ENCODE measurements at regions not wholly inside any gene's neighbourhood (a gene's known extent, or its start where the extent isn't known, plus 50 kb on each side); places are given as distances from the start of the nearest gene placed in this dataset.

DNA sequence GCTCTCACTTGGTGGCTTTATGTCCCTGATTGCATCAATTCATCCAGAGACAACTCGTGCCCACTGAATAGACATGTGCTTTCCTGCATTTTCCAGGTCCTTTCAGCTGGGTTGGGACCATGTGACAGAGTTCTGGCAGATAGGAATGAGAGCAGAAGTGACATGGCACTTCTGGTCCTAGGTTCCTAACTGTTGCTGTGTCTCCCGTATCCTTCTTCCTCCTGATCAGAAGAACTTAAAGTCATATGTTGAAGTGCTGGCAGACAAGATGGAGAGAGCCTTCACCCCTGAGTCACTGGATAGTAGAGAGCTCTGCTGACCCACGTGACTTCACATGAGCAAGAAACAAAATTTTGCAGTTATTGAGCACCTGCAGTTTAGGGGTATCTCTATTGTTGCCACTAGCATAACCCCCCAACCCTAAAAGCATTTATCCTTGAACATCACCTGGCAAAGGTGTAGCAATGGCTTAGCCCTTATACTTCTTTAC lies 80.0 kb downstream of the NREP start:
- no peak for DNase-seq (ENCODE audit: low read depth in 2 of 3, low spot score in 1 of 3)

DNA sequence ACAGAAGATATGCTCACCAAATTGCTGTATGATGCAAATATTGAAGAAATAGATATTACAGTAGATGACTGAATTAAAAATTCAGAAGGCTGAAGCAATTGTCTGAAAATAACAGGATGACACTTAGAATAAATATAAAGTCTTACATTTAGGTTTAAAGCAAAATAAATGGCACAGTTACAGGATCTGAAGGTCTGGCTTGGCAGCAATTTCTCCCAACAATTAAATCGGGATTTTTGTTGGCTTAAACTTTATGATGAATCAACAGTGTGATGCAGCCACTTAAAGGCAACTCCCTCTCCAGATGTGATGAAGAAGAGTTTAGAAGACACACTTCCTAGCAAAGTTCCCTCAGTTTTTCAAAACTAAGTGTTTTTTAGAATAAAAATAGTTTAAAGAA lies 80.5 kb downstream of the NREP start:
- DNase-seq (ENCODE audit: low read depth in 2 of 3, low spot score in 1 of 3), result no peak

DNA sequence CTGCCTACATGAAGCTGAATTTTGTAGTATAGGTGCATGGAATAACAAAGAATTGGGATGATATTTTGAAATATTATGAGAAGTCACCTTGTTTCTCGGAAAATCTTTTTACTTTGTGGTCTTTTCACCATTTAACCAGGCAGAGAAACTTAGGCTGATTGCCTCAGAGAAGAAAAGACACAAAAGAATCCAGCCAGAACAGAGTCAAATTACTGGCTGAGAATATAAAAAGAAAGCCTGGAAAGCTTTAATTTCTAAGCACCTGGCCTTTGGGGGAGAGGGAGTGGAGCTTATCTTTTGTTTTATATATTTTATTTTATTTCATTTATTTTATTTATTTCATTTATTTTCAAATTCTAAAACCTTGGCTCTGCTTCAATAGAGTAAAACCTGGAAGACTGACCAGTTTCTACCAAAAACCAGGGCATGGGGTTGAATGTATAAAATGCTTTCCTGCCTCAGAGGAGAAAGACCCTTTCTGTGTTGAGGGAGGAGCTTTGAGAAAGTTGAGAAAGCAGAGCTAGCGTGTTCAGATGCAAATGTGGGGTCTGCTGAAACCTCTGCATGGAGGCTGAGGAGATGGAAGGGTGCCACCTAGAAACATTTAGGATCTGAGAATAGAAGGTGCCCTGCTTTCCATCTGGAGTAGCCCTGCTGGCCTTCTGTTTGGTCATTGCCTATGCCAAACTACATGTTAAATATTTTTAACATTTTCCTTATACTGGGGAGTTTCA lies 81.6 kb downstream of the NREP start:
- DNase-seq (ENCODE audit: low read depth in 2 of 3, low spot score in 1 of 3), result no peak

DNA sequence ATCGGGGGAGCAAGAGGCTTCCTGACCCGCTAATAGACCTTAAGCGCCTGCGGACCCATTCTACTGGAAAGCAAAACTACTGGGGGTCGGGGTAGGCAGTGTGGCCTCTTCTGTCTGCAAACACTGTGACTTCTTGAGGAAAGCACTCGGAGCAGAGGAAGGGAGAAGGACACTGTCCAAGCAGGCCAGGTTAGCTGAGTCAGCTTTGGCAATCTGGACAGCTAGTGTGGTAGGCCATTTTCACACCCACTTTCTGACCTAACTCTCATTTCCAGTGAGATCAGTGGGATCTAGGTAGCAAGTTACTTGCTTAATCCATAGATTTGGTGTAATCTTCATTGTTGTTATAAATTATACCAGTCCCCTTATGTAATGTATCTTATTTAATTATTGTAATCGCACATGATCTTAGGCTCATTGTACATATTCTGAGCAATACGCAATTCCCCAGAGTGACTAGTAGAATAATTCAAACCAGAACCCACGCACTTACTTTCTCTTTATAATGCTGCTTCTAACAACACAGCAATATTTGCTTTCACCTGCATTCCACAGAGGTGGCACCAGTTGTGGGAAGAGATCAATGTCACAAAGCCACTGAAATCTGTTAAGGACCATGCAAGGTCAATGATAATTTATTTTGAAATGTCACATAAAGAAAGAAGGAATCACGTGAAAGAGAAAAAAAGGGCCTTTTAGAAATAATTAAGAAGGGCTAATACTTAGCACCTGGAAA lies 82.9 kb downstream of the NREP start:
- no peak for DNase-seq (ENCODE audit: low read depth in 2 of 3, low spot score in 1 of 3)

DNA sequence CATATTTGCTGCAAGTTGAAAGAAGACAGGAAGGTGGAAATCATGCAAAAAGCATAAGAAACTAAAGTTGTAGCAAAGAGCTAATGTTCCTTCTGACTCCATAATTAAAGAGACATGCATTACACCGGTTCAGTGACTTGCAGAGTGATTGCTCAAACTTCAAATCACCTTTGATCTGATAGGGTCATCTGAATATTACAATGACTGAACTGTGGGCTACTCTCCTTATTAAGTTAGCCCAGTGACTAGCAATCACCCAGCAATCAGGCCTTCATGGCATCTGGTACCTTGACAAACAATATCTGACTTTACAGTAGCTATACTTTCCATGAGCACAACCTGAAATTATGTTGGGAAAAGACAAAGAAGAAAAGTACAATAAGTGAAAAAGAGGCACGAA lies 84.9 kb downstream of the NREP start:
- no peak for DNase-seq (ENCODE audit: low read depth in 2 of 3, low spot score in 1 of 3)

- DNase-seq (ENCODE audit: low read depth in 2 of 3, low spot score in 1 of 3), result no peak
Measured at GRCh38 chr5:111670826-111671492, 86.0 kb downstream of the NREP start.

GRCh38 chr5:111668477-111669414 lies 88.2 kb downstream of the NREP start:
- DNase-seq (ENCODE audit: low read depth in 2 of 3, low spot score in 1 of 3), result no peak

DNA sequence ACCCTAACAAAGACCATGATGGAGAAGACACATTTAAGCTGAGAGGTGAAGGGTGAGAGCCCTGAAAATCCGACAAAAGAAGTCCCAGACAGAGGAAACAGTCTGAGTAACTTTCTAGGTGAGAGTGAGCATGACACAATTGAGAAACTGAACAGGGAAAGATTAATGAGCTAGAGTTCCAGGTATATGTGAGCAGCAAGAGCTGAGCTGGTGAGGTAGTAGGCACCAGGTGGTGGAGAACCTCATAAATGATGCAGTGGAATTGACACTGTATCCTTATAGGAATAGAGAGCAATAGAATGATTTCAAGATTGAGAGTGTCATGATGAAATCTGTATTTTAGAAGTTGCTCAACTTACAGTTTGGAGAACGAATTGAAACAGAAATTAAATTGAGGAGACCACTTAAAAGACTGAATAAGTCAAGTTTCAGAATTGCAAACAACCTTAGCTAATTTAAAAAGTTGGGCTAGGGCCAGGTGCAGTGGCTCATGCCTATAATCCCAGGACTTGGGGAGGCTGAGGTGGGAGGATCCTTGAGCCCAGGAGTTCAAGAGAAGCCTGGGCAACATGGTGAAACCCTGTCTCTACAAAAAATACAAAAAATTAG lies 89.8 kb downstream of the NREP start:
- no peak for DNase-seq (ENCODE audit: low read depth in 2 of 3, low spot score in 1 of 3)

- DNase-seq (ENCODE audit: low read depth in 2 of 3, low spot score in 1 of 3), result no peak
Measured at GRCh38 chr5:111656580-111656979, 100.4 kb downstream of the NREP start.

DNA sequence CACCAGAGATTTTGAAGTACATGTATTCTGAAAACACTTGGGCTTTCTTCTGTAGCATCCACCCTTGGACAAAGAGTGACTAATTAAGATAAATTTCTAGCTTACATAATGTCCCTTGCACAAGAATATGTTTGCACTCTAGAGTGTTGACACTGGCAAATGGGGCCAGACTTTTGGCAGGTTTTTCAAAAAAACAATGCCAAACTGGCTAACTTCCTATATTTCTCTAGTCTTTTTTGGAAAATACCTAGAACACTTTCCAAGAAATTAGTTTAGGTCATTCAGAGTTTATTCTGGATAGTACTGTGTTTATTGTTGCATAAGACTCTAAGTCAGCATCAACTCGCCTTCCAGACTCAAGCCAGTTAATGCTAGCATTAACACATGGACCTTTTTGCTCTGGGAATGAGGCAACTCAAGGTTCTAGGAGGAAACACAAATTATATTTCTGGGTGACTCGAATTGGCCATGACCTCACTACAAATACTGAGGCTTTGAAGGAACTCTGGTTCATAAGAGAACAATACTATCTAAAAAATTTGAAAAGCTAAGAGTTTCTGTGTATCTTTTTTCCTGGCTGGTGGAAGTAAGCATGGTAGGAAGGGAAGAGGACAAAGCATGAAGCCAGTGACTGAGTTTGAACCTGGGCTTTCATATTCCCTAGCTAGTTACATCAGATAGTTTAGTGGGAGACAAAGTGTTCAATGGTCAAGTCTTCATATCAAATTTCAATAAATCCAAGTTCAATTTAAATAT lies 101.6 kb downstream of the NREP start:
- no peak for DNase-seq (ENCODE audit: low read depth in 2 of 3, low spot score in 1 of 3)

GRCh38 chr5:111653408-111653807 lies 103.6 kb downstream of the NREP start:
- no peak for DNase-seq (ENCODE audit: low read depth in 2 of 3, low spot score in 1 of 3)

DNA sequence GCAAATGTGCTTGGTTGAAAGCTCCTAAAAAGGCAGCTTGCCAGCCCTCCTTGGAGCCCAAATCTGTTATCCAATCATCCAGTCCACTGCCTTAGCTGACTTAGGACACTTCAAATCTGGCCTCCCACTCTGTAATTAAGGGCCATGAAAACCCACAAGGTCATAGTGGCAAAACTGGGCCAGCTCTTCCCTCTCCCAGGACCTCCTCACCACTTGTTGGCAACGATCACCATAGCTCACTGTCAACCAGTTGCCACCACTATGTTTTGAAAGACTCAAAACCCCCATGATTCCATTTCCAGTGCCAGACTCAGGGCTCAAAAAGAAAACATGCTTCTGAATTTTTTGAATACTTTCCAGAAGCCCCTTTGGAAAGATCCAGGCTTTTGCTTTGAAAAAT lies 107.5 kb downstream of the NREP start:
- no peak for DNase-seq (ENCODE audit: low read depth in 2 of 3, low spot score in 1 of 3)

DNA sequence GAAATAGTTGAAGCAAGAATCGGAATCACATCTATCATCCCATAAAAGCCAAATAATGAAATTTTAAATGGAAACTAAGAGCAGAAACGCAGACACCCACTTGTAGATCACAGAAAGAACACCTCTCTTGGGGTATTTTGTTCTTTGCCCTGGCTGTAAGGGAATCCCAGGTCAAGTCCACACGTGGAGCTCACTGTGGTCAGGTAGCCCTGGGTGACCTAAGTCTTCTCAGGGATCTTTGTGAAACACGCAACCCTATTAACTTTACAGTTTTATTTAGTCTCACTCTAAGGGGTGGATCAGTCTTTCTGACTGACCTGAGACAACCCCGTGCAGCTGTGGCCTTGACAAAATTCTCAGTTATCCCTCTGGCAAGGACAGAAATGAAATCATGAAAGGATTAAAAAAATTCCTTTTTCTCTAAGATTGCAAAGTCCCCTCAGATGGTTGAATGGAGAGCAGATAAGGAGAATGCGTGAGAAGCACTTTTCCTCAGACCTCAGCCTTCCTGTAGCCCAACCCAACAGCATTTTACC lies 111.6 kb downstream of the NREP start:
- no peak for DNase-seq (ENCODE audit: low read depth in 2 of 3, low spot score in 1 of 3)

DNA sequence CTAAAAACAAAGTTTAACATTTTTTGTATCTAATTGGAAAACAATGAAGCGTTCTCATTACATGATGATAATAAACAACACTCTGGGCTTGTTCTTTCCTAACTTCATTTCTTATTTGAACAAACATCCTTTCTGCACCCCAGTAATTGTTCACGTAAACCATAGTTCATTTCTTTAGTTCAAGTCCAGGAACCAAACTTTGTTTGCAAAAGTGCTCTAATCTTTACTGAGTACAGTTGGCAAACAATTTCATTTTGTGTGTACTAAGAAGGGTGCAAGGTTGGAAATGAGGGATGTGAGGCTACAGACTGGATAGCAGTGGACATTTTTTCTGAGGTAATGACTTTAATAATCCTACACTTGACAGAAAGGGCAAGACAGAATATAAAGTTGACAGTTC lies 113.5 kb downstream of the NREP start:
- no peak for DNase-seq (ENCODE audit: low read depth in 2 of 3, low spot score in 1 of 3)

DNA sequence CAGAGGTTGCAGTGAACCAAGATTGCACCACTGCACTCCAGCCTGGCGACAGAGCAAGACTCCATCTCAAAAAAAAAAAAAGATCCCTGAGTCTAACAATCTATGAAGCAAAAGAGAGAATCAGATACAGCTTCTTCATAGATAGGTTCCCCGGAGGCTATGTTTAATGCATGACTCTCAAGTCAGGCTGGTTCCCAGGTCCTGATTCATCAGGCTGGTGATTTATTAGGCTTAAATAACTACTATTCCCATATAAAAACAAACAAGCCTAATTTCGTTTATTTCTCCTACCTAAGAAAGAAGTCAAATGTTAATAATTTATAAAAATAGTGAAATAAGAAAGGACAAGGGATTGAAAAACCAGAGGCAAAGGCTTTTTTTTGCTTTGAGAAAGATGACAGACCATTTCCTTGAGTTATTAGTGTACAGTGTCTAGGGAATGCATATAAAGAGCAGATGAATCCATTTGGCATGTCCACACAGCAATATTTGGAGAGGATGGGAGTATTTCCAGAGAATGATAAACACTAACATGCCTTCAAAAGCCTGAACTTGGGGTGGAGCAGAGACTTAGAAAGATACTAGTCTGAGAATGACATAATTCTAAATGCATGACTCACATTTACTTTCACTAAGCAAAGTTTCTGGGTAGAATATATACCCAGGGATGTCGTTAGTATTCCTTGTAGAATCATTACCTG lies 115.3 kb downstream of the NREP start:
- DNase-seq (ENCODE audit: low read depth in 2 of 3, low spot score in 1 of 3), result no peak

GRCh38 chr5:111639912-111640311 lies 117.1 kb downstream of the NREP start:
- no peak for DNase-seq (ENCODE audit: low read depth in 2 of 3, low spot score in 1 of 3)

- no peak for DNase-seq (ENCODE audit: low read depth in 2 of 3, low spot score in 1 of 3)
Measured at GRCh38 chr5:111636736-111637135, 120.3 kb downstream of the NREP start.

DNA sequence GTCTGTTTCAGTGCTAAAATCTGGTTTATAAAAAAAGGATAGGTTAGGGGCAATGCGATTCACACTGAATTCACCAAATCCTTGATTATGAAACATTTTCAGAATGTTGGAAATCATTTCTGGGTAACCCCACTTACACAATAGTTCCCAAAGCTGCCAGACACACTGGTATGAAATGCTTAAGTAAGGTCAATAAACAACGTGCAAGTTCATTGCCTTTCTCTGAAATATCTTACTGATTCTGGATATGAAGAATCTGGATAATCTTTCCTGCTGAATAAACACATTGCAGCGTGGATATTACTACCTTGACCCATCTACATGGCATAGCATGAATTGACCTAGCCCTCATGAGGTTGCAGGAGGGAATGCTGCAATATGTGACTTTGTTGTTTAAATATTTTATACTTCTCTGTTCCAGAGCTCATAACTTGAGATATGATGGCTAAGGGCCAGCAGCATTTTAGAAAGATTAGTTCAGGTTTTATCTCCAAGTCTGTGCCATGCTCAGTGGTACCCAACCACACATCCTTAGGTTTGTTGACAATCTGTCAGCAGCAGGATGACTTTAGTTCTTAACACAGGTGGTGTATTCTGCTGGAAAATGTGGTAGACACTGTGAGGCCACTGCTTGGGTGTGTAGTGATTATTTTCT lies 121.0 kb downstream of the NREP start:
- no peak for DNase-seq (ENCODE audit: low read depth in 2 of 3, low spot score in 1 of 3)

Data from stimulated activated CD4-positive, alpha-beta T cell treated with anti-CD3 and anti-CD28 coated beads, Interleukin-12 subunit alpha, Interleukin-12 subunit beta, amount 100 ng/mL, for 48 hours (primary cell).